ENCODE measurements at regions not wholly inside any gene's neighbourhood (a gene's known extent, or its start where the extent isn't known, plus 50 kb on each side); places are given as distances from the start of the nearest gene placed in this dataset. TPM values are rescaled to one million over a fixed set of nuclear protein-coding genes. Genes with fewer than 3 reads are reported as not detected.

GRCh38 chr4:16959305-16959704, 60.9 kb upstream of the LDB2 start:
- Histone ChIP-seq H3K9ac (ENCODE audit: low read depth in 1 of 3, low read length in 3 of 3) (no peak overlapping the region), H3K27ac (ENCODE audit: low read depth, low read length) (no peak overlapping the region), H3K9me3 (ENCODE audit: control insufficient read depth in 3 of 3, low read length in 3 of 3) (peaks cover 0 to 3% (median 0%) of the 10 kb centered on the region in 3 donors), H3K4me1 (ENCODE audit: control insufficient read depth in 3 of 3, insufficient read depth in 3 of 3, low read length in 3 of 3) (no peaks in the 10 kb centered on the region), H3K4me3 (ENCODE audit: low read length in 3 of 3) (no peak overlapping the region), H3K36me3 (ENCODE audit: control insufficient read depth in 3 of 3, insufficient read depth in 3 of 3, low read length in 3 of 3) (no peaks in the 10 kb centered on the region), H3K27me3 (ENCODE audit: control insufficient read depth in 3 of 3, insufficient read depth in 3 of 3, low read length in 3 of 3) (no peaks in the 10 kb centered on the region)

DNA sequence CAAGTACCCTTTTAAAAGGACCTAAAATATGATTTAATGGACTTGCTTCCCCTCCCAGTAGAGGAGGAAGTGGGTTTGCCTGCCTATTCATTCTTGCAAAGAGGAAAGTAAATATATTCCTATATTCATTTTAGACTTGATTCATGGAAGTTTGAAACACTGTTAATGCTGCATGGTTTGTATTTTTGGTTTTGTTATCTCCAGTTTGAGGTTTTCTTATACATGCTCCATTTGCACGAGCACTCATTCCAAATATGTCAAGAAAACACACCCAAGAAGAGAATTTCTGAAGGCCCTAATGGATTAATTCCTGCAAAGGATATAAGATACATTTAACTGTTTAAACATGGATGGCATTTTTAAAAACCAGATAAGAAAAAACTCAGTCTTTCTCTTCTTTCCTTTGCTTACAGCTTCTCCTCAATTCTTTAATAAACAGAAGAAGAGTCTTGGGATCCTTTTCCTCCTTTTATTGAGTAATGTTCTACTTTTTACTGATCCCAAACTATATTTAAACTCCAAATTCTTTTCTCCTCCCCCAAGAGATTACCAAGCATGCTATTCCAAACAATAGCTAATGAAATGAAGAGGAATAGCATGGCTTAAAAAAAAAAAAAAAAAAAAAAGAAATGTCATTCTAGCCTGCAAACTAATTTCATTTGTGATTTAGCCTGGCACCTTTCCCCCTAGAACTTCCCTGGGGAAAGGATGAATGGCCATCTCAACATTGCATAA, 54.6 kb upstream of the LDB2 start:
- H3K4me1 ChIP-seq (ENCODE audit: control insufficient read depth in 3 of 3, insufficient read depth in 3 of 3, low read length in 3 of 3), result no peaks in the 10 kb centered on the region
- no peak overlapping the region for H3K27ac ChIP-seq (ENCODE audit: low read depth, low read length)
- peak overlapping the region in 1 of 3 donors; percentile 54 for H3K4me3 ChIP-seq (ENCODE audit: low read length in 3 of 3)
- H3K36me3 ChIP-seq (ENCODE audit: control insufficient read depth in 3 of 3, insufficient read depth in 3 of 3, low read length in 3 of 3), result no peaks in the 10 kb centered on the region
- peaks cover 0 to 5% (median 0%) of the 10 kb centered on the region in 3 donors for H3K9me3 ChIP-seq (ENCODE audit: control insufficient read depth in 3 of 3, low read length in 3 of 3)
- H3K27me3 ChIP-seq (ENCODE audit: control insufficient read depth in 3 of 3, insufficient read depth in 3 of 3, low read length in 3 of 3), result no peaks in the 10 kb centered on the region
- H3K9ac ChIP-seq (ENCODE audit: low read depth in 1 of 3, low read length in 3 of 3), result no peak overlapping the region

DNA sequence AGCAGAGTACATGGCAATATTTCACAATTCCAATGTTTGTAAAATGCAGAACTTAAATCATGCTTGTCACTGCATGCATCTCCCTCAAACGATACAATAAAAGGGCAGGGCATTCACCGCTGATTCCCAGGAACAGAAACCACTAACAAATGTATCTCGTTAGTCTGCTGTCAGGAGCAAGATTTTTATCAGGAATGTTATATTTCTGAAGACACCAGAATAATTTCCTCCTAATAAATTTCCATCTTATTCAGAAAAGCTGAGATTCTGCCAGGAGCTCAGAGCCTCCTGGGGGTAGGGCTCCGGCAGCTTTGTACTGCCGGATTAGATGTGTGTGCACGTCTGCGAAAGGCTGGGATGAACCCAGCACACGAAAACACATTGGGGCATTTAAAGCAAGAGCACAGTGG, 54.0 kb upstream of the LDB2 start:
- Histone ChIP-seq H3K27ac (ENCODE audit: low read depth, low read length) (no peak overlapping the region), H3K4me1 (ENCODE audit: control insufficient read depth in 3 of 3, insufficient read depth in 3 of 3, low read length in 3 of 3) (no peaks in the 10 kb centered on the region), H3K36me3 (ENCODE audit: control insufficient read depth in 3 of 3, insufficient read depth in 3 of 3, low read length in 3 of 3) (no peaks in the 10 kb centered on the region), H3K4me3 (ENCODE audit: low read length in 3 of 3) (peak overlapping the region in 1 of 3 donors; percentile 54), H3K9ac (ENCODE audit: low read depth in 1 of 3, low read length in 3 of 3) (no peak overlapping the region), H3K27me3 (ENCODE audit: control insufficient read depth in 3 of 3, insufficient read depth in 3 of 3, low read length in 3 of 3) (no peaks in the 10 kb centered on the region), H3K9me3 (ENCODE audit: control insufficient read depth in 3 of 3, low read length in 3 of 3) (peaks cover 0 to 5% (median 0%) of the 10 kb centered on the region in 3 donors)

Small RNA genes in the stretch of these regions (small RNA-seq; reads per million reads assigned to genes)
- gene MTND5P4 (not detected), gene SNORA75B (not detected)
